ENCODE measurements at regions not wholly inside any gene's neighbourhood (a gene's known extent, or its start where the extent isn't known, plus 50 kb on each side); places are given as distances from the start of the nearest gene placed in this dataset.

DNA sequence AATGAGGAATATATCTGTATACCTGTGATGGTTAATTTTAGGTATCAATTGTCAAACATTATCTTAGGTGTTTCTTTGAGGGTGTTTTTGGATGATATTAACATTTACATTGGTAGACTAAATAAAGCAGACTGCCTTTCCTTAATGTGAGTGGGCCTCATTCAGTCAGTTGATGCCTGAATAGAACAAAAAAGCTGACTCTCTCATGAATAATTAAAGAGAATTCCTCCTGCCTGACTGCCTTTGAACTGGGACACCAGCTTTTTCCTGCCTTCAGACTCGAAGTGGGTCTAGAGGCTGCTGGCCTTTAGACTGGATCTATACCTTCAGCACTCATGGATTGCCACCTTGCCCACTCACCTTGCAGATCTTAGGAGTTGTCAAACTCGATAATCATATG is 117.9 kb upstream of the TMEM168 start:
- Histone ChIP-seq H3K9me3 (ENCODE audit: control insufficient read depth in 1 of 2, insufficient read depth in 1 of 2, low read depth in 1 of 2, low read length in 2 of 2) (no peaks in the 10 kb centered on the region), H3K9me2 (ENCODE audit: insufficient read depth) (no peaks in the 10 kb centered on the region), H2AFZ (ENCODE audit: low read depth, low read length, poor library complexity, severe bottlenecking) (no peak overlapping the region), H3K9ac (ENCODE audit: low read length) (no peak overlapping the region), H3K36me3 (ENCODE audit: control insufficient read depth in 1 of 2, insufficient read depth in 2 of 2, low read length in 2 of 2) (no peaks in the 10 kb centered on the region), H3K27ac (ENCODE audit: low read depth, low read length) (no peak overlapping the region), H3K27me3 (ENCODE audit: insufficient read depth, low read length) (no peaks in the 10 kb centered on the region), H3K79me2 (ENCODE audit: insufficient read depth, low read length) (no peaks in the 10 kb centered on the region), H3K4me2 (ENCODE audit: low read length) (no peak overlapping the region), H4K20me1 (ENCODE audit: insufficient read depth) (no peaks in the 10 kb centered on the region; the same call in 1 of the 2 replicates), H3K4me1 (ENCODE audit: control insufficient read depth in 1 of 2, insufficient read depth in 2 of 2, low read length in 2 of 2) (no peaks in the 10 kb centered on the region), H3K4me3 (replicated peaks in 1 of 2; ENCODE audit: low read depth in 1 of 2, low read length in 2 of 2) (no peak overlapping the region)
- ATAC-seq (no peak), DNase-seq (ENCODE audit: low read depth, low spot score) (no peak)
- CTCF ChIA-PET: interaction anchor here (1.4 kb wide), 1 partner anchor 9 kb away, joined by 5 read pairs; no protein-coding TSS in a partner anchor
- BruUV-seq (replicated peaks): no TSS peak
- POLR2A ChIA-PET: no interaction called here
- intact Hi-C loops (cut with micrococcal nuclease): no loop called here
- TF ChIP-seq ELF1 (IDR thresholded peaks at IDR 0.05; ENCODE audit: borderline replicate concordance, low read depth) (no peak), YY1 (IDR thresholded peaks at IDR 0.05; ENCODE audit: extremely low read depth, insufficient replicate concordance, low read depth, low read length) (no peak)
- RAD21 ChIA-PET (ENCODE audit: low non-redundant PET in 1 of 2, low total read pairs in 2 of 2, uncharacterized antibody in 2 of 2, unreplicated experiment in 2 of 2): no interaction called here

DNA sequence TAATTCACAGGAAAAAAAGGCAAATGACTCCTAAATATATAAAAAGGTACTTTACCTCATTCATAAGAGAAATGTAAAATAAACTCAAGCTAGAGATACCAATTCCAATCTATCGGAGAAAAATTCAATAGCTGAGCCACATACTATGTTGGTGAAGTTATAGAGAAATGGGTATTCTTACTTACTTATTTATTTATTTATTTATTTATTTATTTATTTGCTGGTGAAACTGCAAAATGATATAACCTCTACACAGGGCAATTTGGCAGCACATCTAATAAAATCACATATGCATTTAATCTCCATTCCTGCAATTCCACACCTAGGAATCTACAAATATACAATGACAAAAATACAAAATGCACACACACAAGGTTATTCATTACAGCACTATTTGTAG is 117.5 kb upstream of the TMEM168 start:
- Histone ChIP-seq H2AFZ (ENCODE audit: low read depth, low read length, poor library complexity, severe bottlenecking) (no peak overlapping the region), H3K9me3 (ENCODE audit: control insufficient read depth in 1 of 2, insufficient read depth in 1 of 2, low read depth in 1 of 2, low read length in 2 of 2) (no peaks in the 10 kb centered on the region), H3K27ac (ENCODE audit: low read depth, low read length) (no peak overlapping the region), H4K20me1 (ENCODE audit: insufficient read depth) (no peaks in the 10 kb centered on the region; the same call in 1 of the 2 replicates), H3K4me3 (replicated peaks in 1 of 2; ENCODE audit: low read depth in 1 of 2, low read length in 2 of 2) (no peak overlapping the region), H3K79me2 (ENCODE audit: insufficient read depth, low read length) (no peaks in the 10 kb centered on the region), H3K9ac (ENCODE audit: low read length) (no peak overlapping the region), H3K4me1 (ENCODE audit: control insufficient read depth in 1 of 2, insufficient read depth in 2 of 2, low read length in 2 of 2) (no peaks in the 10 kb centered on the region), H3K27me3 (ENCODE audit: insufficient read depth, low read length) (no peaks in the 10 kb centered on the region), H3K4me2 (ENCODE audit: low read length) (no peak overlapping the region), H3K36me3 (ENCODE audit: control insufficient read depth in 1 of 2, insufficient read depth in 2 of 2, low read length in 2 of 2) (no peaks in the 10 kb centered on the region), H3K9me2 (ENCODE audit: insufficient read depth) (no peaks in the 10 kb centered on the region)
- intact Hi-C loops (cut with micrococcal nuclease): no loop called here
- DNase-seq (ENCODE audit: low read depth, low spot score) (no peak), ATAC-seq (no peak)
- TF ChIP-seq YY1 (IDR thresholded peaks at IDR 0.05; ENCODE audit: extremely low read depth, insufficient replicate concordance, low read depth, low read length) (no peak), JUND (IDR thresholded peaks at IDR 0.05) (no peak), EGR1 (IDR thresholded peaks at IDR 0.05; ENCODE audit: low read depth) (no peak)
- TF ChIP-seq, protein P1, sequence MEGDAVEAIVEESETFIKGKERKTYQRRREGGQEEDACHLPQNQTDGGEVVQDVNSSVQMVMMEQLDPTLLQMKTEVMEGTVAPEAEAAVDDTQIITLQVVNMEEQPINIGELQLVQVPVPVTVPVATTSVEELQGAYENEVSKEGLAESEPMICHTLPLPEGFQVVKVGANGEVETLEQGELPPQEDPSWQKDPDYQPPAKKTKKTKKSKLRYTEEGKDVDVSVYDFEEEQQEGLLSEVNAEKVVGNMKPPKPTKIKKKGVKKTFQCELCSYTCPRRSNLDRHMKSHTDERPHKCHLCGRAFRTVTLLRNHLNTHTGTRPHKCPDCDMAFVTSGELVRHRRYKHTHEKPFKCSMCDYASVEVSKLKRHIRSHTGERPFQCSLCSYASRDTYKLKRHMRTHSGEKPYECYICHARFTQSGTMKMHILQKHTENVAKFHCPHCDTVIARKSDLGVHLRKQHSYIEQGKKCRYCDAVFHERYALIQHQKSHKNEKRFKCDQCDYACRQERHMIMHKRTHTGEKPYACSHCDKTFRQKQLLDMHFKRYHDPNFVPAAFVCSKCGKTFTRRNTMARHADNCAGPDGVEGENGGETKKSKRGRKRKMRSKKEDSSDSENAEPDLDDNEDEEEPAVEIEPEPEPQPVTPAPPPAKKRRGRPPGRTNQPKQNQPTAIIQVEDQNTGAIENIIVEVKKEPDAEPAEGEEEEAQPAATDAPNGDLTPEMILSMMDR (IDR thresholded peaks at IDR 0.05 in 2 of 3, conservative IDR thresholded peaks at IDR 0.05 in 1 of 3; ENCODE audit: borderline replicate concordance in 1 of 3, insufficient read depth in 1 of 3, low read depth in 2 of 3, low read length in 2 of 3): no peak
- ChIA-PET POLR2A (no interaction called here), RAD21 (ENCODE audit: low non-redundant PET in 1 of 2, low total read pairs in 2 of 2, uncharacterized antibody in 2 of 2, unreplicated experiment in 2 of 2) (no interaction called here), CTCF (interaction anchor here (1.4 kb wide), 1 partner anchor 8 kb away, joined by 5 read pairs; no protein-coding TSS in a partner anchor)
- no TSS peak for BruUV-seq (replicated peaks)
